HepG2 (cell line): ENCODE measurements at regions not wholly inside any gene's neighbourhood (a gene's known extent, or its start where the extent isn't known, plus 50 kb on each side); places are given as distances from the start of the nearest gene placed in this dataset.

Source experiments
- MTA3 ChIP-seq: sonication (generic); formaldehyde crosslinking; IDR thresholded peaks from 2 replicates; pipeline ENCODE4 v1.4.0; 2020; ENCODE audit warnings: missing genetic modification reagents
- TF ChIP-seq, protein P1 (sequence below): sonication (generic); formaldehyde crosslinking; IDR thresholded peaks from 2 replicates; pipeline ENCODE4 v1.4.0; 2020; ENCODE audit warnings: missing genetic modification reagents

DNA sequence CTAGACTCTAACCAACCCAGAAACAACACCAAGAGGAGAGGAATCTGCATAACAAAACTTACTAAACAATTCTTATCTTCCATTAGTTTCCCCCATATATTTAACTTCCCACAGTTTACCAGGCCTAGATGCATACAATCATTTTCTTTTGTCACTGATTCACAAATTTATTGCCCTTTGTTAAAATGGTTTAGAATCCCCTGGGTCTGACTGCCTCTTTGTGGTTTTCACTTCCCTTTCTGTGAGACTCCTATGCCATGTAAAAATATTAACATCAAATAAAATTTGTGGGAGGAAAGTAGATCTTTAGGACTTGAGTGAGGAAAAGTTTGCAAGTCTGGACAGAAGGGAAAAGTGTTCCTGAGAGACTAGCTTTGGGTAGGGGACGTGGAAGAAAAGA is 393.8 kb upstream of the CNKSR2 start:
- TF ChIP-seq MTA3 (CRISPR knock-in tag) = no peak
- TF ChIP-seq, protein P1, sequence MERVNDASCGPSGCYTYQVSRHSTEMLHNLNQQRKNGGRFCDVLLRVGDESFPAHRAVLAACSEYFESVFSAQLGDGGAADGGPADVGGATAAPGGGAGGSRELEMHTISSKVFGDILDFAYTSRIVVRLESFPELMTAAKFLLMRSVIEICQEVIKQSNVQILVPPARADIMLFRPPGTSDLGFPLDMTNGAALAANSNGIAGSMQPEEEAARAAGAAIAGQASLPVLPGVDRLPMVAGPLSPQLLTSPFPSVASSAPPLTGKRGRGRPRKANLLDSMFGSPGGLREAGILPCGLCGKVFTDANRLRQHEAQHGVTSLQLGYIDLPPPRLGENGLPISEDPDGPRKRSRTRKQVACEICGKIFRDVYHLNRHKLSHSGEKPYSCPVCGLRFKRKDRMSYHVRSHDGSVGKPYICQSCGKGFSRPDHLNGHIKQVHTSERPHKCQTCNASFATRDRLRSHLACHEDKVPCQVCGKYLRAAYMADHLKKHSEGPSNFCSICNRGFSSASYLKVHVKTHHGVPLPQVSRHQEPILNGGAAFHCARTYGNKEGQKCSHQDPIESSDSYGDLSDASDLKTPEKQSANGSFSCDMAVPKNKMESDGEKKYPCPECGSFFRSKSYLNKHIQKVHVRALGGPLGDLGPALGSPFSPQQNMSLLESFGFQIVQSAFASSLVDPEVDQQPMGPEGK (CRISPR knock-in tag) = no peak
